ENCODE measurements at regions not wholly inside any gene's neighbourhood (a gene's known extent, or its start where the extent isn't known, plus 50 kb on each side); places are given as distances from the start of the nearest gene placed in this dataset.

DNA sequence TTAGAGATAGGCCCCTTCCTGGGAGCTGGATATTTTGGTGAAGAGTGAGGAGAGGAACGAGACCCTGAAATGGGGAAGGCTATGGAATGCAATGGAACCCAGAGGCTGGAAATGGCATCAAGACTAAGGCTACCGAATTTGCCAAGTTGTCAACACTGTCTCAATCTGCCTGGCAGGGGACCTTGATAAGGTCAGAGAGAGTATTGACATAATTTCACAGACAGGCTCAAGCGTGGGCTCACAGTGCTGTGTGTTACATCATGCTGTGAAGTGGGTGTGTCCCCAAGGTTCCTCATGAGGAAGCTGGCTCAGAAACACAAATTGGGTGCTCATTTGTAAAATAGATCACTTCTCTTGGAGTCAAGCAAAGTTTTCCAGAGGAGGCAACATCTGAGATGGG, 51.8 kb upstream of the CYRIA start:
- DNase-seq: no peak

DNA sequence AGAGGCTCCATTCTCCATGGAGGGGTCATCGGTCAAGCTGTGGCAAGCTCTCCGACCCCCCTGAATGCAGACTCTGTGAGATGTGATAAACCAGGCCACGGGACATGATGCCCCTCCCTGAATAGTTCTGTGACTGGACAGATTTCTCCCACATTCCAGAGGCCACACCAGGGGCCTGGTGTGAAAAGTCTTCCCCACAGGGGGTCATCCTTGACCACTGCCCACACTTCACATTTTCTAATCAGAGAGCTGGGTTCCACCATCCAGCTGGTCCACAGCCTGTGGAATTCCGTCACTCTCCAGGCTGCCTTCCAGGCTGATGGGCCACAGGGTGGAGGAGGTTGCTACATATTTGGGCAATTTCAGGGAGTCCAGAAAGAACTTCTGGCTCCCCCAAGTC, 51.3 kb upstream of the CYRIA start:
- no peak for DNase-seq

DNA sequence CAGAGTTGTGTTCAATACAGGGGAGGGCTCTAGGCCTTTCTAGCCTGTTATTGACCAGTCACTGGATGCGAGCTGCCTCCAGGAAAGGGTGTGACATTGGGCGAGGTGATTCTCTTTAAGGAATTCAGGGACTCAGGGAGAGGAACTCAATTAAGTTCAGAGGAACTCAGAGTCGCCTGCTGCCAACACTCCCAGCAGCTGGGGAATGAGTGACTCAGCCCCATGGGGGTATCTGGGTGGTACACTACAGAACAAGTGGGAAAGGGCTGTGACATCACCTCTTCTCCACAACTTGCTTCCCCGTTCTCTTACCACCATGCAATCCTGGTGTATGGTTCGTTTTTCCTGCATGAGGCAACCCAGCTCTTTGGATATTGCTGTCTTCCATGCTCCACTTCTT, 50.4 kb upstream of the CYRIA start:
- DNase-seq: no peak
